Uterus (tissue), 3 donors: ENCODE measurements at regions not wholly inside any gene's neighbourhood (a gene's known extent, or its start where the extent isn't known, plus 50 kb on each side); places are given as distances from the start of the nearest gene placed in this dataset.

Experiments
- DNase-seq, 2 donors: peaks; one replicate each; pipeline ENCODE4 v3.0.0-alpha.2; 2019 to 2020
- H3K27ac ChIP-seq, 2 donors: fragments of 200-600 bp; sonication (generic); 1 replicate in 1 of 2; 2 replicates in 1 of 2; pipeline ENCODE4 v1.5.1; 2016 to 2018
- H3K27me3 ChIP-seq, 2 donors: fragments of 200-600 bp; sonication (generic); one replicate each; pipeline ENCODE4 v1.5.1; 2018 to 2019; ENCODE audit warnings: control low read depth in 1 of 2
- H3K36me3 ChIP-seq, 2 donors: fragments of 200-600 bp; sonication (generic); one replicate each; pipeline ENCODE4 v1.5.1; 2019; ENCODE audit warnings: control low read depth in 1 of 2
- H3K4me1 ChIP-seq, 2 donors: fragments of 200-600 bp; sonication (generic); one replicate each; pipeline ENCODE4 v1.5.1; 2018 to 2019; ENCODE audit warnings: control low read depth in 1 of 2
- H3K4me3 ChIP-seq, 2 donors: fragments of 200-600 bp; sonication (generic); 1 replicate in 1 of 2; 2 replicates in 1 of 2; pipeline ENCODE4 v1.5.1; 2018 to 2019; ENCODE audit warnings: mild to moderate bottlenecking in 1 of 2
- H3K9me3 ChIP-seq, 2 donors: fragments of 200-600 bp; sonication (generic); one replicate each; pipeline ENCODE4 v1.5.1; 2019; ENCODE audit warnings: control low read depth in 1 of 2
- CTCF ChIP-seq, 4 experiments: fragments of 200-600 bp in 2 of 4; fragments of 450-650 bp in 2 of 4; sonication (generic) in 2 of 4; IDR thresholded peaks; one replicate each; pipeline ENCODE4 v1.5.1; 2016 to 2019; ENCODE audit warnings: antibody characterized with exemption in 4 of 4, mild to moderate bottlenecking in 2 of 4, moderate library complexity in 1 of 4
- POLR2A ChIP-seq, 2 donors: fragments of 450-650 bp; IDR thresholded peaks; one replicate each; pipeline ENCODE4 v1.6.1; 2016; ENCODE audit warnings: antibody characterized with exemption in 2 of 2, mild to moderate bottlenecking in 1 of 2, moderate library complexity in 1 of 2
- intact Hi-C: fragments of 100-400 bp; cut with DNase I; formaldehyde crosslinking; loops from one replicate; pipeline ENCODE4 v1.15.1; 2023; ENCODE audit warnings: low total_unique reads
- donor health status: DM: yes; HTN: yes; CAD: no.

- Histone ChIP-seq H3K36me3 (no peaks in the 10 kb centered on the region), H3K27me3 (no peaks in the 10 kb centered on the region), H3K4me3 (no peak overlapping the region), H3K9me3 (no peaks in the 10 kb centered on the region), H3K27ac (no peak overlapping the region), H3K4me1 (no peaks in the 10 kb centered on the region)
- intact Hi-C loops = no loop called here
- TF ChIP-seq CTCF (IDR thresholded peaks at IDR 0.05) = no peak
- no peak for TF ChIP-seq POLR2A (IDR thresholded peaks at IDR 0.05)
- no peak for DNase-seq
Measured at GRCh38 chr12:107478881-107479280, 206.7 kb upstream of the PWP1 start.

DNA sequence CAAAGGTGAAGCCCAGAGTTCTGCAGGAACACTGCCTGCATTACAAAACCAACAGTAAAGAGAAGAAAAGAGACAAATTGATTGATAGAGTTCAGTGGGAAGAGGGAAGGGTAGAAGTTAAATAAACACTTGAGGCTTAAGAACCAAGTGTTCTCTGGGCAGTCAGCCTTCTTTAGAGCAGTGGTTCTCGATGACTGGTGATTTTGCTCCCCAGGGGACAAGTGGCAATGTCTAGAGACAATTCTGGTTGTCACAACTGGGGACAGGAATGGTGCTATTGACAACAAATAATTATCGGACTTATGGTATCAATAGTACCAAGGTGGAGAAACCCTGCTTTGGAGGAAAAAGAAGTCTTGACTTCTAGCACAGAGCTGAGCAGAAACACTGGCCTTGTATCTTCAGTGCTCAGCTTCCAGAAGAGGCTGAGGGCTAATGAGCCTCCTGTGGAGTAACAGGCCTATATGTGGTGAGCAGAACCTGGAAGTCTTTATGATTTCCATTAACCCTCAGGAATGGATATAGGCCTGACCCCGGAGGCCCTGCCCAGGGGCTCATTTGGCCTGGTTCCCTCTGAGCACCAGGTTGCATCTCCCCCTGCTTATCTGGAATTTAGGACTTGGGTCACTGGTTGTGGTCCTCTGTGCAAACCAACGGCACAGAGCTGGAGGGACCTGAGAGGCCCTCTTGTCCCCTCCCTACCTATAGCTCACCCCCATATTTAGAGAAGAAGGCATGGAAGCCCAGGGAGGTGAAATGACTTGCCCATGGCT, 204.6 kb upstream of the PWP1 start:
- H3K4me1 ChIP-seq = no peaks in the 10 kb centered on the region
- no peaks in the 10 kb centered on the region for H3K27me3 ChIP-seq
- H3K9me3 ChIP-seq = no peaks in the 10 kb centered on the region
- no peak overlapping the region for H3K4me3 ChIP-seq
- TF ChIP-seq CTCF (IDR thresholded peaks at IDR 0.05) (no peak), POLR2A (IDR thresholded peaks at IDR 0.05) (no peak)
- no peaks in the 10 kb centered on the region for H3K36me3 ChIP-seq
- intact Hi-C loops = no loop called here
- no peak for DNase-seq
- no peak overlapping the region for H3K27ac ChIP-seq

DNA sequence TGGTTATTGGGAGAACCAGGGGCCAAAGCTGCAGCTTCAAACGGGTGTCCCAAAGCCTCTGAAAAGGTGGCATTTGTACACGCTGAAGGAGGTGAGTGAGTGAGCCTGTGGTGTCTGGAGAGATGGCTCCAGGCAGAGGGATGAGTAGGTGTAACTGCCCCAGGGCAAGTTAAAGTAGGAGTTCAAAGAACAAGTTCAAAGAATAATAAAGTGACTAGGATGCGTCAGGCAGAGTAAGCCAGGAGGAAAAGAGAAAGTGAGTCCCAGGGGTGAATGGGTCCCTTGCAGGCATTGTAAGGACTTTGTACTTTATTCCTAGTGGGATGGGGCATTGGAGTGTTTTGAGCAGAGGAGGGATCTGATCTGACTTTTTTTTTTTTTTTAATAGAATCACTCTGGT, 201.4 kb upstream of the PWP1 start:
- TF ChIP-seq CTCF (IDR thresholded peaks at IDR 0.05) (no peak), POLR2A (IDR thresholded peaks at IDR 0.05) (no peak)
- intact Hi-C loops = no loop called here
- Histone ChIP-seq H3K27ac (no peak overlapping the region), H3K4me3 (no peak overlapping the region), H3K36me3 (no peaks in the 10 kb centered on the region), H3K4me1 (no peaks in the 10 kb centered on the region), H3K27me3 (no peaks in the 10 kb centered on the region), H3K9me3 (no peaks in the 10 kb centered on the region)
- no peak for DNase-seq

- Histone ChIP-seq H3K27ac (no peak overlapping the region), H3K4me1 (no peaks in the 10 kb centered on the region), H3K4me3 (no peak overlapping the region), H3K9me3 (no peaks in the 10 kb centered on the region), H3K27me3 (no peaks in the 10 kb centered on the region), H3K36me3 (no peaks in the 10 kb centered on the region)
- no peak for DNase-seq
- TF ChIP-seq POLR2A (IDR thresholded peaks at IDR 0.05) = no peak
- TF ChIP-seq CTCF (IDR thresholded peaks at IDR 0.05) = no peak
- intact Hi-C loops = no loop called here
Measured at GRCh38 chr12:107484941-107485340, 200.7 kb upstream of the PWP1 start.

GRCh38 chr12:107485731-107486130, 199.9 kb upstream of the PWP1 start:
- Histone ChIP-seq H3K27me3 (no peaks in the 10 kb centered on the region), H3K36me3 (no peaks in the 10 kb centered on the region), H3K27ac (no peak overlapping the region), H3K4me3 (no peak overlapping the region), H3K4me1 (no peaks in the 10 kb centered on the region), H3K9me3 (no peaks in the 10 kb centered on the region)
- no peak for DNase-seq
- TF ChIP-seq POLR2A (IDR thresholded peaks at IDR 0.05) (no peak), CTCF (IDR thresholded peaks at IDR 0.05) (no peak)
- intact Hi-C loops = no loop called here
